SKM-1 treated with dmso at 0.1 percent for 144 hours (cell line): ENCODE measurements at regions not wholly inside any gene's neighbourhood (a gene's known extent, or its start where the extent isn't known, plus 50 kb on each side); places are given as distances from the start of the nearest gene placed in this dataset.
"Not testable (repeated sequence)": the region's sequence is repeated elsewhere in the genome, so short reads cannot be mapped to it uniquely, and the experiment has no call there.

Source experiments
- DNase-seq: peaks from one replicate; lab custom pipeline; 2025; ENCODE audit not compliant: unreplicated experiment; lab: John Stamatoyannopoulos, UW

- no peak for DNase-seq
Measured at GRCh38 chr9:90169490-90169889, 473.1 kb downstream of the DIRAS2 start.

GRCh38 chr9:90173935-90174334, 468.7 kb downstream of the DIRAS2 start:
- DNase-seq, result not testable (repeated sequence)

- not testable (repeated sequence) for DNase-seq
Measured at GRCh38 chr9:90174346-90174745, 468.3 kb downstream of the DIRAS2 start.

- DNase-seq, result no peak
Measured at GRCh38 chr9:90175257-90175656, 467.4 kb downstream of the DIRAS2 start.

- no peak for DNase-seq
Measured at GRCh38 chr9:90175865-90176264, 466.8 kb downstream of the DIRAS2 start.

- DNase-seq, result no peak
Measured at GRCh38 chr9:90176901-90177300, 465.7 kb downstream of the DIRAS2 start.

GRCh38 chr9:90180381-90180780, 462.2 kb downstream of the DIRAS2 start:
- no peak for DNase-seq

GRCh38 chr9:90188656-90189055, 454.0 kb downstream of the DIRAS2 start:
- no peak for DNase-seq

- peak; percentile 67 for DNase-seq
Measured at GRCh38 chr9:90189306-90189705, 453.3 kb downstream of the DIRAS2 start.

GRCh38 chr9:90192465-90192864, 450.2 kb downstream of the DIRAS2 start:
- not testable (repeated sequence) for DNase-seq

- DNase-seq, result no peak
Measured at GRCh38 chr9:90198956-90199355, 443.7 kb downstream of the DIRAS2 start.

- DNase-seq, result no peak
Measured at GRCh38 chr9:90201766-90202165, 440.9 kb downstream of the DIRAS2 start.

GRCh38 chr9:90204128-90204831, 438.3 kb downstream of the DIRAS2 start:
- DNase-seq, result no peak

GRCh38 chr9:90213045-90213444, 429.6 kb downstream of the DIRAS2 start:
- DNase-seq, result not testable (repeated sequence)

- DNase-seq, result no peak
Measured at GRCh38 chr9:90219548-90220118, 423.0 kb downstream of the DIRAS2 start.

- DNase-seq, result not testable (repeated sequence)
Measured at GRCh38 chr9:90221899-90222298, 420.7 kb downstream of the DIRAS2 start.

GRCh38 chr9:90226839-90227338, 415.7 kb downstream of the DIRAS2 start:
- DNase-seq, result not testable (repeated sequence)

- DNase-seq, result not testable (repeated sequence)
Measured at GRCh38 chr9:90233081-90233480, 409.5 kb downstream of the DIRAS2 start.

GRCh38 chr9:90240541-90240940, 402.1 kb downstream of the DIRAS2 start:
- DNase-seq, result no peak

GRCh38 chr9:90245661-90246060, 397.0 kb downstream of the DIRAS2 start:
- no peak for DNase-seq

- DNase-seq, result no peak
Measured at GRCh38 chr9:90249094-90249493, 393.5 kb downstream of the DIRAS2 start.

- DNase-seq, result no peak
Measured at GRCh38 chr9:90251316-90251715, 391.3 kb downstream of the DIRAS2 start.

- peak; percentile 35 for DNase-seq
Measured at GRCh38 chr9:90256345-90256744, 386.3 kb downstream of the DIRAS2 start.
